HL-60 (cell line): ENCODE measurements at regions not wholly inside any gene's neighbourhood (a gene's known extent, or its start where the extent isn't known, plus 50 kb on each side); places are given as distances from the start of the nearest gene placed in this dataset.

Experiments
- GABPA ChIP-seq: IDR thresholded peaks from 2 replicates; pipeline ENCODE4 v1.6.1; 2012; ENCODE audit warnings: low read depth
- TF ChIP-seq, protein P1 (sequence below): IDR thresholded peaks from one replicate; pipeline ENCODE4 v1.5.1; 2011; ENCODE audit warnings: low read length, control low read depth, inconsistent platforms; ENCODE audit not compliant: insufficient read depth

DNA sequence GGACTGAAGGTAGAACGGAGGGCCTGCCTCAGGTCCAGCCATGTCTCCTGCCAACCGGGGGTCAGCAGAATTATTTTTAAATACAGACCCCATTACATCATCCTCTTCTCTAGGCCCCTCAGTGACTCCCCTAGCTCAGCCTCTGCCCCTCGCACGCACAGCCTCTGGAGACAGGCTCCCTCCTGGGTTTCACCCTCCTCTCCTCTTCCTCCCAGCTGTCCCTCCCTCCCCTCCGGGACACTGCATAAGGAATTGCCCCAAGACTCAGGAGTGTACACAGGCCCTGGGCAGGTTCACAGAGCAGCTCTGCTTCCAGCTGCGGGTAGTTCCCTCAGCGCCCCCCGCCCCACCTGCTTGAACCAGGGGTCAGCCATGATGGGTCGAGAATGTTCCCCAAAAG is 520.2 kb upstream of the MYT1L start:
- TF ChIP-seq, protein P1, sequence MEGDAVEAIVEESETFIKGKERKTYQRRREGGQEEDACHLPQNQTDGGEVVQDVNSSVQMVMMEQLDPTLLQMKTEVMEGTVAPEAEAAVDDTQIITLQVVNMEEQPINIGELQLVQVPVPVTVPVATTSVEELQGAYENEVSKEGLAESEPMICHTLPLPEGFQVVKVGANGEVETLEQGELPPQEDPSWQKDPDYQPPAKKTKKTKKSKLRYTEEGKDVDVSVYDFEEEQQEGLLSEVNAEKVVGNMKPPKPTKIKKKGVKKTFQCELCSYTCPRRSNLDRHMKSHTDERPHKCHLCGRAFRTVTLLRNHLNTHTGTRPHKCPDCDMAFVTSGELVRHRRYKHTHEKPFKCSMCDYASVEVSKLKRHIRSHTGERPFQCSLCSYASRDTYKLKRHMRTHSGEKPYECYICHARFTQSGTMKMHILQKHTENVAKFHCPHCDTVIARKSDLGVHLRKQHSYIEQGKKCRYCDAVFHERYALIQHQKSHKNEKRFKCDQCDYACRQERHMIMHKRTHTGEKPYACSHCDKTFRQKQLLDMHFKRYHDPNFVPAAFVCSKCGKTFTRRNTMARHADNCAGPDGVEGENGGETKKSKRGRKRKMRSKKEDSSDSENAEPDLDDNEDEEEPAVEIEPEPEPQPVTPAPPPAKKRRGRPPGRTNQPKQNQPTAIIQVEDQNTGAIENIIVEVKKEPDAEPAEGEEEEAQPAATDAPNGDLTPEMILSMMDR, result no peak
- no peak for TF ChIP-seq GABPA
